H1 (cell line): ENCODE measurements at regions not wholly inside any gene's neighbourhood (a gene's known extent, or its start where the extent isn't known, plus 50 kb on each side); places are given as distances from the start of the nearest gene placed in this dataset.

Experiments
- ATF2 ChIP-seq: IDR thresholded peaks from 2 replicates; pipeline ENCODE4 v1.6.1; 2012; ENCODE audit warnings: low read length, inconsistent platforms
- CEBPB ChIP-seq: IDR thresholded peaks from 2 replicates; pipeline ENCODE4 v1.6.1; 2012; ENCODE audit warnings: low read depth, low read length
- CTCF ChIP-seq, 3 experiments: IDR thresholded peaks; 1 replicate in 2 of 3; 2 replicates in 1 of 3; pipeline versions ENCODE4 v1.5.1 to v1.6.1; 2011; ENCODE audit warnings: low read length in 3 of 3, mild to moderate bottlenecking in 3 of 3, inconsistent platforms in 2 of 3, low read depth in 1 of 3, moderate library complexity in 1 of 3; ENCODE audit not compliant: insufficient read depth in 1 of 3; ENCODE audit errors: control extremely low read depth in 1 of 3
- EP300 ChIP-seq, 2 experiments: IDR thresholded peaks; 1 replicate in 1 of 2; 2 replicates in 1 of 2; pipeline ENCODE4 v1.6.1; 2011 to 2012; ENCODE audit warnings: low read depth in 2 of 2, low read length in 2 of 2, mild to moderate bottlenecking in 2 of 2, borderline replicate concordance in 1 of 2, inconsistent platforms in 1 of 2, moderate library complexity in 1 of 2
- JUND ChIP-seq: IDR thresholded peaks from 2 replicates; pipeline ENCODE4 v1.6.1; 2011; ENCODE audit warnings: mild to moderate bottlenecking, improper control_type of control experiment, low read length
- NANOG ChIP-seq: IDR thresholded peaks from 2 replicates; pipeline ENCODE4 v1.6.1; 2011; ENCODE audit warnings: low read length, low read depth, mild to moderate bottlenecking, inconsistent platforms; ENCODE audit not compliant: insufficient read depth, poor library complexity, severe bottlenecking
- PHF8 ChIP-seq: fragments of 200-600 bp; sonication (generic); conservative IDR thresholded peaks from 2 replicates; pipeline ENCODE4 v1.7.1; 2012; ENCODE audit warnings: low read depth, mild to moderate bottlenecking, inconsistent platforms, low read length, moderate library complexity
- POLR2AphosphoS5 ChIP-seq: IDR thresholded peaks from 2 replicates; pipeline ENCODE4 v1.6.1; 2011; ENCODE audit warnings: low read depth, low read length
- RAD21 ChIP-seq, 2 experiments: IDR thresholded peaks in 1 of 2; conservative IDR thresholded peaks in 1 of 2; 2 replicates each; pipeline ENCODE4 v1.6.1; 2011; ENCODE audit warnings: low read depth in 2 of 2, low read length in 2 of 2, improper control_type of control experiment in 1 of 2, inconsistent platforms in 1 of 2, mild to moderate bottlenecking in 1 of 2, moderate library complexity in 1 of 2
- SRF ChIP-seq: IDR thresholded peaks from 2 replicates; pipeline ENCODE4 v1.6.1; 2011; ENCODE audit warnings: mild to moderate bottlenecking, low read depth, low read length, moderate library complexity
- TAF1 ChIP-seq: IDR thresholded peaks from 2 replicates; pipeline ENCODE4 v1.6.1; 2011; ENCODE audit warnings: mild to moderate bottlenecking, low read depth, low read length
- TBP ChIP-seq: IDR thresholded peaks from 2 replicates; pipeline ENCODE4 v1.6.1; 2011; ENCODE audit warnings: low read depth, low read length, improper control_type of control experiment
- TF ChIP-seq, protein P1 (sequence below): IDR thresholded peaks from 2 replicates; pipeline ENCODE4 v1.6.1; 2011; ENCODE audit warnings: low read length, improper control_type of control experiment
- TF ChIP-seq, protein P2 (sequence below): IDR thresholded peaks from 2 replicates; pipeline ENCODE4 v1.6.1; 2012; ENCODE audit warnings: inconsistent platforms

DNA sequence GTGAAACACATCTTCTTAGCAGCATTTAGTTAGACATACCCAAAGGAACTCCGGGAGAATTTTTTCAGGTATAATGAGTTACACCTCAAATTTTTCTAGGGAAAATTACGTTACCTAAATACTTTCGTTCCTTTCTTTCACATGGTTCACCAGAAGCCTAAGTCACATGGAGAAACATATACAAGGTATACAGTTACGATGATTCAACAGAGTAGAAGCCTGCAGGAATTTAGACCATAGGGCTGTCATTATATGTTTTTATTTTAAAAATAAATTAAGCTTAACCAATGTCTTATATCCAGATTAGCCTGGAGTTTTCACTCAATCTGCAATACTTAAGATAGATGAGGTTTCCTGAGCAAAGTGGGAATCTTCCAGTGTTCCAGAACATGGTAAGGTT lies 549.5 kb upstream of the JARID2 start:
- TF ChIP-seq POLR2AphosphoS5 (no peak), CTCF (IDR thresholded peaks at IDR 0.05; ENCODE audit: control extremely low read depth in 1 of 3, insufficient read depth in 1 of 3, low read depth in 1 of 3, low read length in 3 of 3) (no peak), PHF8 (no peak), JUND (no peak), NANOG (no peak), SRF (no peak), TBP (no peak), RAD21 (IDR thresholded peaks at IDR 0.05 in 1 of 2, conservative IDR thresholded peaks at IDR 0.05 in 1 of 2; ENCODE audit: low read depth in 2 of 2, low read length in 2 of 2) (no peak), CEBPB (no peak), EP300 (IDR thresholded peaks at IDR 0.05; ENCODE audit: borderline replicate concordance in 1 of 2, low read depth in 2 of 2, low read length in 2 of 2) (no peak), ATF2 (no peak), TAF1 (no peak)
- TF ChIP-seq, protein P1, sequence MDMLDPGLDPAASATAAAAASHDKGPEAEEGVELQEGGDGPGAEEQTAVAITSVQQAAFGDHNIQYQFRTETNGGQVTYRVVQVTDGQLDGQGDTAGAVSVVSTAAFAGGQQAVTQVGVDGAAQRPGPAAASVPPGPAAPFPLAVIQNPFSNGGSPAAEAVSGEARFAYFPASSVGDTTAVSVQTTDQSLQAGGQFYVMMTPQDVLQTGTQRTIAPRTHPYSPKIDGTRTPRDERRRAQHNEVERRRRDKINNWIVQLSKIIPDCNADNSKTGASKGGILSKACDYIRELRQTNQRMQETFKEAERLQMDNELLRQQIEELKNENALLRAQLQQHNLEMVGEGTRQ: no peak
- TF ChIP-seq, protein P2, sequence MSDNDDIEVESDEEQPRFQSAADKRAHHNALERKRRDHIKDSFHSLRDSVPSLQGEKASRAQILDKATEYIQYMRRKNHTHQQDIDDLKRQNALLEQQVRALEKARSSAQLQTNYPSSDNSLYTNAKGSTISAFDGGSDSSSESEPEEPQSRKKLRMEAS: no peak
